Kasumi-1 (cell line): ENCODE measurements at regions not wholly inside any gene's neighbourhood (a gene's known extent, or its start where the extent isn't known, plus 50 kb on each side); places are given as distances from the start of the nearest gene placed in this dataset.
"Not testable (repeated sequence)": the region's sequence is repeated elsewhere in the genome, so short reads cannot be mapped to it uniquely, and the experiment has no call there.

Experiments
- DNase-seq, 2 experiments: peaks; one replicate each; lab custom pipeline; 2025; lab: John Stamatoyannopoulos, UW

- no peak for DNase-seq
Observed at GRCh38 chr14:43308421-43309110, 1198.5 kb downstream of the FSCB start.

DNA sequence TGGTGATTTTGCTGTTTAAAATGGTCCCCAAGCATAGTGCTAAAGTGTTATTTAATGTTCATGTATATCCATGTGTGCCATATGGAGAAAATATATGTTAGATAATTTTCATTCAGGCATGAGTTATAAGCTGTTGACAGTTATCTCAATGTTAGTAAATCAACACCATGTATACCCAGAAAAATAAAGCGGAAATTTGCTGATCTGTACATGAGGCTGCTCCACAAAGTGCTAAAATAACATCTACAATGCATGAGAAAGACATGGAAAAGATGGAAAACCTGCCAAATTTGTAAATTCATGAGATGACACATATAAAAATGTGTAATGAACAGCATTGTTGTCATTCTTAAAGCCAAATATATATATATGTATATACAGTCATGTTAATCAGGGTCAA lies 1199.2 kb downstream of the FSCB start:
- DNase-seq, result no peak

GRCh38 chr14:43306053-43306452 lies 1201.0 kb downstream of the FSCB start:
- no peak for DNase-seq

- DNase-seq, result no peak
Observed at GRCh38 chr14:43297794-43298193, 1209.3 kb downstream of the FSCB start.

- not testable (repeated sequence) for DNase-seq
Observed at GRCh38 chr14:43296061-43296460, 1211.0 kb downstream of the FSCB start.

- DNase-seq, result no peak
Observed at GRCh38 chr14:43285575-43285974, 1221.5 kb downstream of the FSCB start.

- DNase-seq, result no peak
Observed at GRCh38 chr14:43260056-43260455, 1247.0 kb downstream of the FSCB start.

- DNase-seq, result no peak
Observed at GRCh38 chr14:43258396-43258795, 1248.7 kb downstream of the FSCB start.

DNA sequence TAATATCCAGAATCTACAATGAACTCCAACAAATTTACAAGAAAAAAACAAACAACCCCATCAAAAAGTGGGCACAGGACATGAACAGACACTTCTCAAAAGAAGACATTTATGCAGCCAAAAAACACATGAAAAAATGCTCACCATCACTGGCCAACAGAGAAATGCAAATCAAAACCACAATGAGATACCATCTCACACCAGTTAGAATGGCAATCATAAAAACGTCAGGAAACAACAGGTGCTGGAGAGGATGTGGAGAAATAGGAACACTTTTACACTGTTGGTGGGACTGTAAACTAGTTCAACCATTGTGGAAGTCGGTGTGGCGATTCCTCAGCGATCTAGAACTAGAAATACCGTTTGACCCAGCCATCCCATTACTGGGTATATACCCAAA lies 1250.1 kb downstream of the FSCB start:
- not testable (repeated sequence) for DNase-seq

- DNase-seq, result no peak
Observed at GRCh38 chr14:43252866-43253265, 1254.2 kb downstream of the FSCB start.

- no peak for DNase-seq
Observed at GRCh38 chr14:43249591-43249990, 1257.5 kb downstream of the FSCB start.

- DNase-seq, result no peak
Observed at GRCh38 chr14:43249116-43249515, 1258.0 kb downstream of the FSCB start.

DNA sequence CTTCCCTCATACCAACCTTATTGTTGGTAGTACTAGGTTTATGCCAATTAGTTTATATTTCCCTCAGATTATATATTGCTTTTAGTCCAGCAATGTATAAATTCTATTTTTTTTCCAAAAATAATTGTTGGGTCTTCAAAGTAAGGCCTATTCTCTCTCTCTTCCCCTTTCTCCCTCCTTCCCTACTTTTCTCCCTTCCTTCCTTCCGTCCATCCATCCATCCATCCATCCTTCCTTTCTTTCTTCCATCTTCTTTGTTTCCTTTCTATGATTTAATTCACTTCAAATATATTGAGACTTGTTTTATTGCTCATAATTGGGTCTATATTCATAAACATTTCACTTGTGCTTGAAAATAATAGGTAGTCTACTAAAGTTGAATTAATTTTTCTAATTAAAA lies 1259.2 kb downstream of the FSCB start:
- DNase-seq, result no peak

DNA sequence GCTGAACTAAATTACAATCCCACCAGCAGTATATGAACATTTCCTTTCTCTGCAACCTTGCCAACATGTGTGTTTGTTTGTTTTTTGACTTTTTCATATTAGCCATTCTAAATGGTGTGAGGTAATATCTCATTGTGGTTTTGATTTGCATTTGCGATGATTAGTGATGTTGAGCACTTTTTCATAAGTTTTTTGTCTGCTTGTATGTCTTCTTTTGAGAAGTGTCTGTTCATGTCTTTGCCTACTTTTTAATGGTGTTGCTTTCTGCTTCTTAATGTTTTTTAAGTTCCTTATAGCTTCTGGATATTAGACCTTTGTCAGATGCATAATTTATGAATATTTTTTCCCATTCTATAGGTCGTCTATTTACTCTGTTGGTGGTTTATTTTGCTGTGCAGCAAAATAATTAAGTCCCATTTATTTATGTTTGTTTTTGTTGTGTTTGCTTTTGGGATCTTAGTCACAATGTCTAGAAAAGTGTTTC lies 1262.9 kb downstream of the FSCB start:
- no peak for DNase-seq

DNA sequence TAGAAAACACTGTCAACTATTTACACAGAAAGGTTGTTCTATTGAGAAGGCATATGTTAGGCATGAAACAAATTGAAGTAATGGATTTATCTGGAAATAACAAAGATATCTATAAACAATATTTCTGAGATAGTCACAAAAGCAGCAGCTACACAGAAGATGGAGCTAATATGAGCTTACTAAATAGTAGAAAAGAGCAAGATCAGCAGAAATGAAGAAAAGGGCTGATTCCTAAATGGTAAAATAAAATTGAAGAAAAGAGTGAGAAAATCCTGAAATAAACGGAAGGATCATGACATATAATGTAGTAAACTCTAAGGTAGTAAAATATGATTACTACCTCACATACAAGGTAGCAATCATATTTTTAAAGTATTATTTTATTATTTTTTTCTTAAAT lies 1263.9 kb downstream of the FSCB start:
- DNase-seq, result no peak

- no peak for DNase-seq
Observed at GRCh38 chr14:43232261-43232660, 1274.8 kb downstream of the FSCB start.

DNA sequence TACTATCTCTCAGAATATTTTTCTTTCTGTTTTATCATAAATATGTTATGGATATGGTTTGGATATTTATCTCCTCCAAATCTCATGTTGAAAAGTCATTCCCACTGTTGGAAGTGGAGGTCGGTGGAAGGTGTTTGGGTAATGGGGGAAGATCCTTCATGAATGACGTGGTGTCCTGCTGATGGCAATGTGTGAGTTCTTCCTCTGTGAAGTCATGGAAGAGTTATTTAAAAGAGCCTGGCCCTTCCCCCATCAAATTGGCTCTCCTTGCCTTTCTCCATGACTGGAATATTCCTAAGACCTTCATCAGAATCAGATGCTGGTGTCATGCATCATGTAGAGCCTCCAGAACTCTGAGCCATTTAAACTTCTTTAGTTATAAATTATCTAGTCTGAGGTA lies 1291.6 kb downstream of the FSCB start:
- no peak for DNase-seq

DNA sequence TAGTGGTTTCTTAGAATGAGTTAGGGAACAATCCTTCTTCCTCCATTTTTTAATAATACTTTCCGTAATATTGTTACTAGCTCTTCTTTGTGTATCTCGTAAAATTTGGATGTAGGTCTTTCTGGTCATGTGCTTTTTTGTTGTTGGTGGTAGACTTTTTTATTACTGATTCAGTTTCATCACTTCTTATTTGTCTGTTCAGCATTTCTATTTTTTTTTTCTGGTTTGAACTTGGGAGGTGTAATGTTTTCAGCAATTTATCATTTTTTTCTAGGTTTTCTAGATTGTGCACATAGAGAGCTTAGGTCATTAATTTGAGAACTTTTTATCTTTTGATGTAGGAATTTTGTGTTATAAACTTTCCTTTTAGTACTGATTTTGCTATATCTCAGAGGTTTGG lies 1299.9 kb downstream of the FSCB start:
- DNase-seq, result no peak

- no peak for DNase-seq
Observed at GRCh38 chr14:43204816-43205215, 1302.3 kb downstream of the FSCB start.

GRCh38 chr14:43200519-43200918 lies 1306.6 kb downstream of the FSCB start:
- no peak for DNase-seq

- no peak for DNase-seq
Observed at GRCh38 chr14:43198465-43198864, 1308.6 kb downstream of the FSCB start.

GRCh38 chr14:43184540-43184939 lies 1322.5 kb downstream of the FSCB start:
- no peak for DNase-seq

DNA sequence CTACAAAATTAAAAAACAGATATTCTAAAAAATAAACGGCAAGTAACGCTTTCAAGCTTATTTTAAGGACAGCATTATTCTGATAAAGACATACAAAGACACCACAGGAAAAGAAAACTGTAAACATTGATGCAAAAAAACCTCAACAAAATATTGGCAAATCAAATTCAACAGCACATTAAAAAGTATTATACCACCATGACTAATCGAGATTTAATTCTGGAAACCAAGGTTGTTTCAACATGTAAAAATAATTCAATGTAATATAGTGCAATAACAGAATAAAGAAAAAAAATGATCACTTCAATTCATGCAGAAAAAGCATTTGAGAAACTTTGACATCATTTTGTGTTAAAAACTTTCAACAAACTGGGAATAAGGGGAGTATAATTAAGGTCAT lies 1323.2 kb downstream of the FSCB start:
- DNase-seq, result no peak

- no peak for DNase-seq
Observed at GRCh38 chr14:43175896-43176295, 1331.2 kb downstream of the FSCB start.
